ENCODE measurements at regions not wholly inside any gene's neighbourhood (a gene's known extent, or its start where the extent isn't known, plus 50 kb on each side); places are given as distances from the start of the nearest gene placed in this dataset.

GRCh38 chr11:122598971-122599370 lies 56.6 kb upstream of the UBASH3B start (continued):
- TF ChIP-seq FOXP4 (CRISPR knock-in tag; IDR thresholded peaks at IDR 0.05; ENCODE audit: borderline replicate concordance) (no peak), ZBTB43 (CRISPR knock-in tag; IDR thresholded peaks at IDR 0.05) (no peak), ZBTB8A (IDR thresholded peaks at IDR 0.05; ENCODE audit: partially characterized antibody) (no peak), ZNF197 (CRISPR knock-in tag; IDR thresholded peaks at IDR 0.05; ENCODE audit: low read depth) (no peak)

GRCh38 chr11:122597511-122597910 lies 58.0 kb upstream of the UBASH3B start:
- in situ Hi-C loops (cut with MboI) (no loop called here), intact Hi-C loops (cut with micrococcal nuclease) (no loop called here)
- Histone ChIP-seq H3K27me3 (ENCODE audit: control insufficient read depth in 2 of 2, insufficient read depth in 2 of 2, low read length in 2 of 2) (no peaks in the 10 kb centered on the region), H2AFZ (ENCODE audit: low read depth, low read length) (no peak overlapping the region), H3K36me3 (ENCODE audit: control insufficient read depth, insufficient read depth, low read length) (no peaks in the 10 kb centered on the region), H3K4me3 (no peak overlapping the region), H3K79me2 (ENCODE audit: control insufficient read depth, insufficient read depth, low read length) (no peaks in the 10 kb centered on the region), H3K4me2 (ENCODE audit: insufficient read depth, low read length) (no peak overlapping the region), H3K9me3 (replicated peaks; ENCODE audit: control insufficient read depth, insufficient read depth, low read depth, low read length) (no peaks in the 10 kb centered on the region), H3K27ac (ENCODE audit: extremely low read depth, low read depth, low read length) (no peak overlapping the region), H3K4me1 (replicated peaks in 1 of 2; ENCODE audit: control insufficient read depth in 2 of 2, insufficient read depth in 2 of 2, low read length in 2 of 2) (no peaks in the 10 kb centered on the region), H3K9ac (ENCODE audit: insufficient read depth in 1 of 2, low read depth in 2 of 2, low read length in 2 of 2) (no peak overlapping the region), H4K20me1 (replicated peaks; ENCODE audit: control insufficient read depth, insufficient read depth, low read length) (no peaks in the 10 kb centered on the region), H3K9me1 (ENCODE audit: control insufficient read depth, insufficient read depth, low read length) (no peaks in the 10 kb centered on the region)
- FAIRE-seq (no peak), ATAC-seq (no peak), DNase-seq (ENCODE audit: extremely low read depth in 1 of 4, low spot score in 3 of 4) (no peak)
- BruUV-seq (replicated peaks) = no TSS peak
- ChIA-PET CTCF (ENCODE audit: low intra/inter-chr PET ratio) (no interaction called here), POLR2A (interaction anchor here (1.1 kb wide), 1 partner anchor 16 kb away, joined by 3 read pairs; no protein-coding TSS in a partner anchor)
- TF ChIP-seq IFI16 (CRISPR knock-in tag; IDR thresholded peaks at IDR 0.05) (no peak), TAF15 (IDR thresholded peaks at IDR 0.05; ENCODE audit: low read depth, low read length) (no peak), LARP7 (IDR thresholded peaks at IDR 0.05) (no peak), SREBF2 (CRISPR knock-in tag; IDR thresholded peaks at IDR 0.05) (no peak), MBD2 (IDR thresholded peaks at IDR 0.05; ENCODE audit: borderline replicate concordance, low read depth) (no peak), TFAP4 (CRISPR knock-in tag; IDR thresholded peaks at IDR 0.05; ENCODE audit: borderline replicate concordance) (no peak)
- WGBS (ENCODE audit: insufficient coverage, low coverage, missing lambda C conversion rate) = 0% methylated on average over 2 of the region's 2 CpGs

All from K562 (cell line).